HPDE6-E6E7 (cell line): ENCODE measurements at regions not wholly inside any gene's neighbourhood (a gene's known extent, or its start where the extent isn't known, plus 50 kb on each side); places are given as distances from the start of the nearest gene placed in this dataset.

Experiments used
- DNase-seq: peaks from one replicate; pipeline ENCODE4 v3.0.0; 2011; ENCODE audit warnings: missing footprints; ENCODE audit errors: extremely low spot score

DNA sequence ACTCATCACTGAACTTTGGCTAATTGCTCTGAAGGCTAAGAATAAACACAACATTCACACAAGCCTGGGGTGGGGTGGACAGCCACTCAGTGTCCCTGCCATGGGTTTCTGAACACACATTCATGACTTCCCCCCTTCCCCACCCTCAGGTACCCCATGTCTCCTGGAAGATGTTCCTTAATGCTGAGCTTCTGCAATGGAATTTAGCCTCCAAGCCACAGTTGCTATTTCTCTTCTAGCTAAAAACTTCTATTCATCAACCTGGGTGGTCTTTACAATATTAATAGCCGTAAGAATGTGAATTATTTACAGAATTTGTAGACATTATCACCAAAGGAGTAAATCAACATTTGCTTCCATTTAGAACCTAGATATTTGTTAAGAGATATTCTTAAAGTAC lies 175.1 kb downstream of the ACKR3 start:
- DNase-seq: no peak

DNA sequence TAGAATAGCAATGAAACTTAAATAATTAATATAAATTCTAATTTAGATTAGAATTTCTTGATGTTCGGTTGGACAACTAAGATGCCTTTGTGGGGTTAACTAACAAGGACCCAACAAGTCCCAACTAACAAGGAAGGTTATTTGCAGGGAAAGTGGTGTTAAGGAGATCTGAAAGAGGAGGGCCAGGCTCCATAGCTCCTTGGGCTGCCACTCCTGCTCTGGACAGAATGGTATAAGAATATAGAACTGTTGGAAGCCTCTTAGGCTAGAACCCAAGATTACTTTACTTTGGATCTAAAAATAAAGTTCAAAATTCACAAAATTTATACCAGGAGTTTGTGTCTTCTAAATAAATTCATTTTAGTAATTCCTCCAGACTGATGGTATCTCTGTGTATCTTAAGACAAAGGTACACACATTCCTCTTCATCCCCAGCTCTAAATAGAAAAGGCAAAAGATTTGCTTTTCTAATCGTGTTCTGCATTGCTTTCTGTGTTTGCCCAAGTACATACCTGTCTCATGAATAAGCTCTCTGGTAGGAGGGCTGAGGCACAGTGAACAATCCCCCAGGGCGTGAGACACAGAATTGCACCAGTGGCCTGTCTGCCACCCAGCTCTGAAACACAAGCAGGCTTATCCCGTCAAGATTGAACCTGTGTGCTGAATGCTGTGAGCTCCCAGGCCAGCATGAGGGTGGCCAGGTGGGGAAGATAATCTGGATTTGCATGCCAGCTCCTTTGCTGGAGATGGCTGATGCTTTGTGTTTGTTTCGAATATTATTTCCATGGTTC lies 176.0 kb downstream of the ACKR3 start:
- peak; percentile 90 for DNase-seq

DNA sequence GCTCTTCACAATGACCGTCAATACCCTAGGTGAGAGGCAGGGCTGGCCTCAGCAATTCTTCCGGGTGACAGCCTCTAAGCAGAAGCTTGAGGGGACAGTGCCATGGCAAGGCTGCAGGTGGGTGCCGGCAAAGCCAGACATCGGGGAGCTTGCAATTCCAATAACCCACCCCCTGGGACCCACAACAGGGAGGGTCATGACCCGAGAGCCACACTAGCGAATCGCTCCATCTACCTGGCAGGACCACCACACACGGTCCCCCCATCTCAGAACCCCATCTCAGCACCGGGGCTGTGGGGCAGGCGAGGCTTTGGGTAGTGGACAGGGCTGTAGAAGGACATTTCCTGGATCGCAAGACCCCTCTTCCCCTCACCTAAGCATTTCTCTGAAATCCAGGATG lies 177.2 kb downstream of the ACKR3 start:
- no peak for DNase-seq

DNA sequence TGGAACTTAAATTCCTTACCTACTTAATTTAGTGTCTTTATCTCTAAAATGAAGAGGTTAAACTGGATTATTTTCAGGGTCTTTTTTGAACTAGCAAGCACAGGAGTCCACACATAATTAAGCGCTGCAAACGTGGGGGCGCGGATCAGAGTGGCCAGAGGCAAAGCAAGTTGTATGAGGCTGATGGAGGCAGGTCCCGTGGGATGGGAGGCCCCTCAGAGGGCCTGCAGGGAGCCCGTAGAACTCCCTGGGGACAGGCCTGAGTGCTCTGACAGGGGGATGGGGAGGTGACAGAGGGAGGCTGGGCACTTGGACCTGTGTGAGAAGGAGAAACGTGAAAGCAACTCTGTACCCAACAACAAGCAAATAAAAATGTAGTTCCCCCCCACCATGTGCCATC lies 177.8 kb downstream of the ACKR3 start:
- DNase-seq: no peak

DNA sequence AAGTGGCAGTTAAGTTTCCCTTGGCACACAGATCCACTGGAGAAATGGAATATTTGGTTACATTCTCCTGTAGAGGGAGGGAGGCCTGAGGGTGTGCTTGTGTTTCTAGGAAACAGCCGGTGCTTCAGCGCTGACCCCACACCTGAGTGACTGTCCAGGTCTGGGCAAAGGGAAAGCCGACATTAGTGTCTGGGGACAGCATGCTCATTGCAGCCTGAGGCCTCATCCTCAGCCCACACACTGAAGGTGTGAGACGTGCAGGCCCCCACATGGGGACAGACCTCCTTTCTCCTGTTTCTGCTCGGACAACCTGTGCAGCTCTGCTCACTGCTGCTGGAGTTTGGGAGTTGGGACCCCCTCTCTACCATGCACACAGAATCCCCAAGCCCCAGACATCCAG lies 178.3 kb downstream of the ACKR3 start:
- no peak for DNase-seq

DNA sequence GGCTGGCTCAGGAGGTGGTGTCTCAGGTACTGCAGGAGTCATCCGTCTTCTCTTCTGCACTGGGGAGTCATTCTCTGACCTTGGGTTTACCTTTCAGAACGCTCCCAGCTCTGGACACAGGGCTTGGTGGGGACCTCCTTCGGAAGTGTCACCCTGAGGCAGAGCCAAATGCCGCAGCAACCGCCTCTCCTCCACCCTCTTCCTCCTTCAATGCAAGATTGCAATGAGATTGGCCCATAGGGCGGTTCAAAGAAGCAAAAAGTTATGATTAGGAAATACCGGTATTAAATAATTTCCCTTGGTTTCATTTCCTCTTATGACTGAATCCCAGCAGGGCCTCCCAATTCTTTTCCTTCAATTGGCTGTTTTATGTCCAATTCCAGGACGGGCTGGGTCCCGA lies 178.8 kb downstream of the ACKR3 start:
- DNase-seq: peak; percentile 53

DNA sequence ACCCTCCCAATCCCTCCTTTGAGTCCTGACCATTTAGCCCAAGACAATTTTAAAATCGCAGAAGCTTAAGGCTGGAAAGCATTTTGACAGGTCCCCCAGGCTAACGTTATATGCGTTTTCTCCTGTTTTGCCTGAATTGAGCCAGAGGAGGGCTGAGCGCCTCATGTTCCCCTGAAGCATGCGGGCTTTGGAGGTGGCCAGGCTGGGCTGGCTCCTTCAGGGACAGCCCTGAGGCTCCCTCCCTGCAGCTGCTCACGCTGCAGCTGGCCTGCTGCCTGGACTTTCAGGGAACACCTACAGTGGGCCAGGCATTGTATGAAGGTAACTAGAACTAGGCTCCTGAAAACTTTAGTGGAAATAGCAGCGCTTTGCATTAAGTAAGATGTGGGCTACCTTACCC lies 179.2 kb downstream of the ACKR3 start:
- no peak for DNase-seq

DNA sequence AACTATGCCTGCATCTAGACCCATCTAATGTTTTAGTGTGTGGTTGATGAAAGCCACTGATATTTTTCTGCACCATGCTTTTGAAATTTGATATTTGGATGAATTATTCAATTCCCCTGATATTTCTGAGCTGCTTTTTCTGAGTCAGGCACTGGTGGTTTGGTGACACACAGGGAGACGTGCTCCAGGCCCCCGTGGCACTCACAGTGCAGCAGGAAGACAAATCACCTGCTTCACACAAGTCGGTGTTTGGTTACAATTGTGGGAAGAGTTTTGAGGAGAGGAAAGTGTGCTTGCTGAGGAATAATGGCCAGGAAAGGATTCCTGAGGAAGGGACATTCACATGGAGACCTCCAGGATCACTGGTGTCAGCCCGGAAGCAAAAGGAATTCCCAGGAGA lies 179.7 kb downstream of the ACKR3 start:
- DNase-seq: no peak

DNA sequence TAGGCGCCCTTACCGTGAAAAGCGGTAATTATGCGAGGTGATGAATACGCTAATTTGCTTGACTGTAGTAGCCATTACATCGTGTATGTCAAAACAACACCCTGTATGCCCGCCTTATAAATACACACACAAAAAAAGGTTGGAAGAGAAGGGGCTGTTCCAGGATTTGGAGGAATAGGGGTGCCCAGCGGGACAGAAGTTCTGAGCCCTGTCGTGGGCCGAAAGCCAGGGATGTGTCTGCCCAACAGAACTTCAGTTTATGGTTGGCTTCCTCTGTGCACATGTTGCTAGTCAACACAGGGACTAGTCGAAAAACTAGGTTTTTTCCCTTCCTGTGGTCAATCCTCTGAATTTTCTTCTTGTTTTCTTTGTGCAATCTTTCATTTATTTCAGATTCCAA lies 182.5 kb downstream of the ACKR3 start:
- DNase-seq: no peak

DNA sequence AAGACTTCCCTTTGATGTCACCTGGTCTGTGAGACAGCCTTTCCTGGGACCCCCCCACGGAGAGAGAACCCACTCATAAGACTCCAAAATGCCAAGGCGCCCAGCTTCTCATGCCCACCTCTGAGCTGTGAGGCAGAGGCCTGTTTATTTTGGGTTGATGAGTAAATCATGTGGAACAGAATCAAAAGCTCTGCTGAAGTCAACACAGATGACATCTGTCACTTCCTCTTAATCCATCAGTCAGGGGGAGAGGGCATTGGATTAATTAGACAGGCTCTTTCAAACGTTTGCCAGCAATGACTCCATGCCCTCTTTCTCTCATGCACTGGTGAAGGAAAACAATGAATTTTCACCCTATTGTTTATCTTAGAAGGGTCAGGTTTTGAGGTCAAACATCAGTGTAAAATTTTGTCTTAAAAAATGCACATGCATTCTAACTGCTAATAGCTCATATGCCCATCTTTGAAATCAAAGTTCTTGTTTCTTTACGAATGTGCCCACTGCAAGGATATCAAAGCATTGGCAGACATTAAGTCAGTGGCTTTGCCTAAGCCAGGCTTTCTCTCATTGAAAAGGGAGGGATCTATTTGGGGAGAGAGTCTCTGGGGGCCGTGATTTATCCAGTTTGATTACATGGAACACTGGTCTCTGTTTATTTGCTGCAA lies 184.1 kb downstream of the ACKR3 start:
- no peak for DNase-seq

DNA sequence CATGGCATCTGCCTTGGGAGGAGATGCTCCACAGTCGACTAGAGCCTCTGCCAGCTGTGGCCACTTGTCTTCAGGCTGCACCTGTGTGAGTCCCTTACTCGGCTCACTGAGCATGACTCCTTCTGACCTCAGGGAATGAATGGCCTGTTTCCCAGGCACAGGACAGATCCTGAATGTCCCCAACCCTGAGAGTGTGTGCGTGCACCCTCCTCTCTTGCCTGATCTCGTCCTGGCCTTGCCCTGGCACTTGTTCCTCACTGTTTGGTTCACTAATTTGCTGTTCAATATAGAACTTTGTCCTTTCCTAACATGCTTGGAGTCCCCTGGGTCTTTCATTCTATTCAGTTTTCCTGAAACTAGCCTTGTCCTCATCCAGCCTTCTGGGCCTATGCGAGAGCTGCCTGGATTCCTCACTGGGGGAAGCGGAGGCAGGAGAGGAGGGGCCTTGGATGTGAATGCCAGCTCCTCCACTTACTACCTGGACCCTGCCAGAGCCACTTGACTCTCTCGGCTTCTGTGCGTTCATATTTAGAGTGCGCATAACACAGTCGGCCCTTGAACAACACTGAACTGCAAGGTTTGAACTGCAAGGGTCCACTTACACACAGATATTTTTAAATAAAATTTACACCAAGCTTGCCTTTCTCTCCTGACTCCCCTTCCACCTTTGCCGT lies 184.8 kb downstream of the ACKR3 start:
- DNase-seq: no peak

DNA sequence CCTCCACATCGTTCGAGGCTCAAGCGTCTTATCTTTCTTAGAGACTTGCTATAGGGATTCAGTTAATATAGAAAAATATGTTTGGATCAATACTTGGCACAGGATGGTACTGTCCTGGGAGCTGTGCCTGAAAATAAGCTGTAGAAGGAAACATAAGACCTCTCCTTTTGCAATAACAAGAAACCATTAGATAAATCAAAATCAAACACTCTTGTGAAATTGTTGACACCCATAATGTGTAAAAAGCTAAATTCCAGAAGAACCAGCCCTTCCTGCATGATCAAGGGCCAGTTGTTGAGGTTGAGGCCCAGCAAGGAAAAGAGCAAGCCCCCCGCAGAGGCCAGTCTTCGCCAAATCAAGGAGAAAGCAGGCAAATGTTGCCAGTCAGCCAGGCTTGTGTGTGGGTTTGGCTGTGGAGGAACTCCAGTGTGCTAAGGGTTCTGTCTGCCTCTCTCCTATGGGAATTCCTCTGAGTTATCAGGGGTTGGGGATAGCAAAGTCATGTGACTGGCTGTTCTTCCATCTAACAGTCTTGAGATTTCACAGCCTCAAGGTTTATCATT lies 185.7 kb downstream of the ACKR3 start:
- DNase-seq: no peak

DNA sequence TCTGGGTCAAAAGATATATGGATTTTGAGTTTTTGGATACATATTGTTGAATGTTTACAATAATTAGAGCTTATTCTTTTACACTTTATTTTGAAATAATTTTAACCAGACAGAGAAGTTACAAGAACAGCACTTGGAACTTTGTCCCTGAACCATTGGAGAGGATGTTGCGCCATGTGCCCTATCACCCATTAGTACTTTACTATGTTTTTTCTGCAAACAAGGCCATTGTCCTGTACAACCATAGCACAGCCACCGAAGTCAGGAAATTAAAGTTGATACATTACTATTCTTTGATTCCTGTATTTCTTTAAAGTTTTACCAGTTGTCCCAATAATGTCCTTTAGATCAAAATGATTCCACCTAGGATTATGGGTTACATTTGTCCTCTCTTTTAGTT lies 188.8 kb downstream of the ACKR3 start:
- no peak for DNase-seq

DNA sequence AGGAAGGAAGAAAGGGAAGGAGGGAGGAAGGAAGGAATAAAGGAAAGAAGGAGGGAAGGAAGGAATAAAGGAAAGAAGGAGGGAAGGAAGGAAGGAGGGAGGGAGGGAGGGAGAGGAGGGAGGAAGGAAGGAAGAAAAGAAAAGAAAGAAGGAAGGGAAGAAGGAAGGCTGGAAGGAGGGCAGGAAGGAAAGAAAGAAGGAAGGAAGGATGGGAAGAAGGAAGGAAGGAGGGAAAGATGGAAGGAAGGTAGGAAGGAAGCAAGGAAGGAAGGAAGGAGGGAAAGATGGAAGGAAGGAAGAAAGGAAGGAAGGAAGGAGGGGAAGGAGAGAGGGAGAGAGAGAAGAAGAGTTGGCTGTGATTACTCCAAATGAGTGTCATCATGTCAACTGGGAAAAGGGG lies 190.6 kb downstream of the ACKR3 start:
- no peak for DNase-seq

DNA sequence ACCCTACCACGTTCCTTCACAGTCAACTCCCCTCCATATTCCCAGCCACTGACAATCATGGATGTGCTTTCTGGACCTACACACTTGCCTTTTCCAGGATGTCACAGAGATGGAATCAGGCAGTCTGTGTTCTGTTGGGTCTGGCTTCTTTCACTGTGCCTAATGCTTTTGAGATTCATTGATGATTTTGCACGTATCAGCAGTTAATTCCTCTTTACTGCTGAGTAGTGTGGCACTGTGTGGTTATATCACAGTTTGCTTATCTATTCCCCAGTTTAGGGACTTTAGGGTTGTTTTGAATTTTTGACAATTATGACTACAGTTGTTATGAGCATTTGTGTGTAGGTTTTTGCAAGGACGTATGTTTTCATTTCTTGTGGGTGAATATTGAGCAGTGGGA lies 191.7 kb downstream of the ACKR3 start:
- no peak for DNase-seq

DNA sequence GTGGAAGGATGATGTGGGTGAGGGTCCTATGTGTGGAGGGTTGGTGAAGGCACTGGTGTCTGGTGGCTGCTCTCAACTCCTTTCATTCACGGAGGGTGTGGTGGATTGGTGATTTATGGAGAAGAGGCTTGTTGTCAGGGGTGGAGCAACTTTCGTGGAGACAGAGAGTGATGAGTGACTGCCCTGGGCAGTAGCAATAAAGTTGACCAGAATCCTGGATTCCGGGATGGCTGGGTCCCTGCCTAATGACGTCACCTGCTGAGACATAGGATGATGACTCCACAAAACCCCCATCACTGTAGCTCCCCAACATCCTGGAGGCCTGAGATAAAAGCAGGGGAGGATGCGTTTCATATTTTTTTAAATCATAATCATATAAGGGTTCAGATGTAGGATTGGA lies 193.0 kb downstream of the ACKR3 start:
- DNase-seq: no peak

DNA sequence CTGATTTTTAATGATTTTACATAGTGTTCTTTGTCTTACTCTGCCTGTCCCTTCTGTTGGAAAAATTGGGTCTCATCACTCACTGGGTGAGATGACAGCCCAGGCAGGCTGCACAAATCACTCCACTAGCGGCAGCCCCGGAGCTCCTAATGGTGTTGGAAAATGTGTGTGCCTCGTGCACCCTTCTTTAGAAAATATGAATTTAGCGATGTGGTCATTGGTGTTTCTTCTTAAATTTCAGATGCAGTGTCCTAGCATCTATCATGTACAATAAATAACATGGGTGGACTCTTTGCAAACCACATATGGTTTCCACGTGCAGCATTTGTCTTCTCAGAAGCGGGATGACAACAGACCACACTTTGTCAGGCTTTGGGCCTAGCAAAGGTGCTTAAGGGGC lies 194.2 kb downstream of the ACKR3 start:
- no peak for DNase-seq

DNA sequence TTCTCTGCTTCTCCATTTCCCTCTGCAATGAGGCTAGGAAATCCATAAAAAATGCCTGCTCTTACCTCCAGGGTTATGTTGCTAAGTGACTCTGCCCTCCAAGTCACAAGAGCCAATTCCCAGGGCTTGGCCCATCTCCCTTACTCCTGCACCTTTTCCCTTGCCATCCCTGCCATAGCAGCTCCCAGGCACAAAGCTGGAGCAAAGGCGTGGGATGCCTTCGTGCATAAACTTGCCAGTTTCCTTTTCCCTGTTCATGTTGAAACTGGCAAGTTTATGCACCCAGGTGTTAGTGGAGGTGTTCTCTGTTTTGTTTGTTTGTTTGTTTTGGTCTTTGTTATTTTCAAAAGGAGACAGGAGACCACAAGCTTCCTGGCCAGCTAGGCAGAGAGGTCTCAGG lies 195.1 kb downstream of the ACKR3 start:
- no peak for DNase-seq

DNA sequence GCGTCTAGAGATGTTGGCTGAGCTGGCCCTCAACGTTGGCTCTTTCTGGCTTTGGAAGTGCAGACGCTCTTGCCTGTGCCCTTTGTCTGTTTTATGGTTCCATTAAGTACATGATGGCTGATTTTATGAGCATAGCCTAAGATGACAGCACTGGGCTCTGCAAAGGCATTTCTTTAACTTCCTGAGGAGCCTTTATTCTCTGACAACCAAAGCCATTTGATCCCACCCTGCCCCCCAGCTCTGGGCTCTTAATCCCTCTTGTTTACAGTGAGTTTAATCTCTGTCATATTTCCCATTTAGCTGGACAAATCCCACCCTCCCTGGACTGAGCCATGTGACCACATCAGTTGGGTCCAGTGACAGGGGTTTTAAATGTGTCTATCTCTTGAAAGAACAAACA lies 195.9 kb downstream of the ACKR3 start:
- DNase-seq: no peak

DNA sequence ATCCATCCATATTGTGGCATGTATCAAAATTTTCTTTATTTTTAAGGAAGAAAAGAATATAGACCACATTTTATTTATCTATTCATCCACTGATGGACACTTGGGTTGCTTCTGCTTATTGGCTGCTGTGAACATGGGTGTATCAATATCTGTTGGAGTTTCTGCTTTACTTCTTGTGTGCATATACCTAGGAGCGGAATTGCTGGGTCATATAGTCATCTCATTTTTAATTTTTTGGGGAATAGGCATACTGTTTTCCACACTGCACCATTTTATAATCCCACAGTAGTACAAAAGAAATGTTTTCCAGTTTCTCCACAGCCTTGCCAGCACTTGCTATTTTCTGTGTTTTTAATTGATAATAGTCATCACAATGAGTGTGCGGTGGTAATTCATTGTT lies 197.2 kb downstream of the ACKR3 start:
- no peak for DNase-seq

DNA sequence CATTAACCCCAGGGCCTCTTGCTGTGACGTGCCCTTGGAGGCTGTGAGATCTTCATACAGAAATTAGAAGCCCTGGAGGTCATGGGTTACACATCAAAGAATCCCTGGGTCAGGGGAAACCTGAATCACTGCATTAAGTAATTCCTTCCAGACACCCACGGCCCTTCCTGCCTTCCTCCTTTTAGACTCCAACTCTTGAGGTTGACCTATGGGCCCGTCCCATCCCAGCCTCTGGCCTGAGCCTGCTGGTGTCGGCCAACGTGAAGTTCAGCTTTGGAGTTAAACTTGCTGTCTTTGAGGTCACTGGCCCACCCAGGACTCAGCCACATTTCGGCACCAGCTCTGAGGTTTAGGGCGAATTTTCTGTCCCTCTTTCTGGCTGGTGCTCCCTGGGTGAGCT lies 198.3 kb downstream of the ACKR3 start:
- no peak for DNase-seq

DNA sequence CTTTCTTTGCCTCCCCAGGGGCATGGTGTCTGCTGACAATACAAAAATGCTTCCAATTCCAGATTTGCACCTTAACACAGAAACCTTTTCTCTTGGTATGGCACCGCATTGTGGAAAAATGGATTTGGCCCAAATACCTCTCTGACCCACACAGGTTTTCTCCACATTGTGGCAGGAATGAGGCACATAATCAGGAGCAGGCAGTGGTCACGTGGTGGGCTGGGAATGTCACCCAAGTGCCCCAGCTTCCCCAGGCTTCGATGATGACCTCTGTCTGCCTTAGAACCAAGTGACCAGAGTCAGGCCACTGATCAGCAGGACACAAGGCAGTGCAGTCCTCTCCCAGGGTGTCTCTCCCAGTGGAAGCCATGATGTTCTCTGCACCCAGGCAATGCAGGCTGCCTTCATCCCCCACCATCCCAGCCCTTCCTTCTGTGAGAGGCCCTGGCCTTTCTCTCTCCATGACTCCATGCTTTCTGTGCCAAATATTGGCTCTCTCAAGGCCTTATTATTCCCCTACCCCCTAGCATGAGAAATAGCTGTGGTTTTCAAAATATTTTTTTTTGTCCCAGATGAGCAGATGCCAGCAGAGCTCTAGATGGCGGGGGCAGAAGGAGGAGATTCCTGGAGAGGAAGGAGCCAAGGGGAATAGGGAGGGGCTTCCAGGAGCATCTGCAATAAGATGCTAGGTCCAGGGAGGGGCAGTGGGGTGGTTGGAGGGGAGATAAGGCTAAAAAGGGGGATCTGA lies 198.9 kb downstream of the ACKR3 start:
- no peak for DNase-seq
